Umbilical cord (tissue), 1 donor: ENCODE measurements at regions not wholly inside any gene's neighbourhood (a gene's known extent, or its start where the extent isn't known, plus 50 kb on each side); places are given as distances from the start of the nearest gene placed in this dataset.

Experiments used
- DNase-seq: peaks from one replicate; pipeline ENCODE4 v3.0.0-alpha.2; 2015; ENCODE audit warnings: low spot score

- no peak for DNase-seq
Measured at GRCh38 chr1:93744299-93744988, 62.8 kb upstream of the BCAR3 start.

- no peak for DNase-seq
Measured at GRCh38 chr1:93743465-93743864, 61.8 kb upstream of the BCAR3 start.

GRCh38 chr1:93740601-93741031 is 59.0 kb upstream of the BCAR3 start:
- peak; percentile 25 for DNase-seq

- no peak for DNase-seq
Measured at GRCh38 chr1:93740157-93740556, 58.5 kb upstream of the BCAR3 start.

- DNase-seq = no peak
Measured at GRCh38 chr1:93739472-93739871, 57.8 kb upstream of the BCAR3 start.

- DNase-seq = no peak
Measured at GRCh38 chr1:93738926-93739325, 57.3 kb upstream of the BCAR3 start.

GRCh38 chr1:93738075-93738622 is 56.5 kb upstream of the BCAR3 start:
- DNase-seq = no peak

- DNase-seq = no peak
Measured at GRCh38 chr1:93735722-93736121, 54.1 kb upstream of the BCAR3 start.

- DNase-seq = no peak
Measured at GRCh38 chr1:93734999-93735398, 53.4 kb upstream of the BCAR3 start.

- no peak for DNase-seq
Measured at GRCh38 chr1:93733340-93733739, 51.7 kb upstream of the BCAR3 start.

GRCh38 chr1:93732514-93732913 is 50.9 kb upstream of the BCAR3 start:
- DNase-seq = no peak
